ENCODE measurements at regions not wholly inside any gene's neighbourhood (a gene's known extent, or its start where the extent isn't known, plus 50 kb on each side); places are given as distances from the start of the nearest gene placed in this dataset.
"Not testable (repeated sequence)": the region's sequence is repeated elsewhere in the genome, so short reads cannot be mapped to it uniquely, and the experiment has no call there.

DNA sequence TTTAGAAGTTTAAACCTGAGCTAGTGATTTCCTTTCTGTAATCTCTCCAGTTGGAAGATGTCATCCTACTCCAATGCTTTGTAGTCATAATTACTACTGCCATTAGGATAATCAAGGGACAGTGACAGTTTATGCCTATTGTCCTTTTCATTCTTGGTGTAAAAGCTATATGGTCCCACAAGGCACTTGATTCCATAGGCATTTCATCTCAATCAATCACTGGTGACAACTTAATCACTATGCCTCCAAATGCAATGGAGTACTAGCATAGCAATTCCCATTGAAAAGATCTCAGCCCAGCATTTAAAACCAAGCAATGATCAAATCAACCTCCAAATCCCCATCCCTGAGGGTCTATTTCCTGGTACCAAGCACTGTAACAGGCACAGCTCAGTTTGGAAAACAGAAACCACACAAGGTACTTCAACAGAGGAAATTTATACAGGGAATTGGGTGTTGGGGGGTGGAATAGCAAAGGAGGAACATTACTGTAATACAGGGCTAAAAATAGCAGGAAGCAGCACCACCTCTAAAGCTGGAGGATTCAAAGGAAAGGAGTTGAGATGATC lies 51.0 kb downstream of the FHIP2A start:
- no peak for DNase-seq

DNA sequence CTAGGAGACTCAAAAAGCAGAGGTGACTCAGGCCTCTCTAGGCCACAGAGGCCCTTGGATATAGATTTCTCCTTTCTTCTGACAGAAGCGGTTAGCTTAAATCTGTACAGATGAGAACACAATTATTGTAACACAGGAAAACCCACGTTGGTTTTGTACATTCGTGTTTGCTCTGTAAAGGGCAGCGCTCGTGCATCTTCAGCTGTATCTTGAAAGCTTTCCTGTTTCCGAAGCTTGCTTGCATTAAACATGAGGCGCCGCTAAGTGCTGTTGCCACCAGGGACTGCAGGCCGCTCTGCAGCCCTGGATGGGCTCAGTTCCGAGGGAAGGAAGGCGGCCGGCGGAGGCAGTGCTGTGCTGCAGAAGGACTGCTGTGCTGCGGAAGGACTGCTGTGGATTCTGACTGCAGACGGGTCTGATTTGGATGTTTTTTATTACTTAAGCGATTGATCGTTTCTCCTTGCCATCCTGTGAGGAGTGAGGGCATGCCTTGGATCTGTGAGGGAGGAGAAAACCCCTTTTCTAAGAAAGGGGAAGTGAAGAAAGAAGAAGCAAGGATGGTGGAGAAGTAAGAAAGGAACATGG lies 53.3 kb downstream of the FHIP2A start:
- peak; percentile 68 for DNase-seq

DNA sequence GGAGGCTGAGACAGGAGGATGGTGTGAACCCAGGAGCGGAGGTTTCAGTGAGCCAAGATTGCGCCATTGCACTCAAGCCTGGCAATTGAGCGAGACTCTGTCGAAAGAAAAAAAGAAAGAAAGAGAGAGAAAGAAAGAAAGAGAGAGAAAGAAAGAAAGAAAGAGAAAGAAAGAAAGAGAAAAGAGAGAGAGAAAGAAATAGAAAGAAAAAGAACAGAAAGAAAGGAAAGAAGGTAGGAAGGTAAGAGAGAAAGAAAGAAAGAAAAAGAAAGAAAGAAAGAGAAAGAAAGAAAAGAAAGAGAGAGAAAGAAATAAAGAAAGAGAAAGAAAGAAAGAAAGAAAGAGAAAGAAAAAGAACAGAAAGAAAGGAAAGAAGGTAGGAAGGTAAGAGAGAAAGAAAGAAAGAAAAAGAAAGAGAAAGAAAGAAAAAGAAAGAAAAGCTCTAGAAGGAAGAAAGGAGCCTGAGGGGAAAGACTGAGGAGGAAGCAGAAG lies 54.1 kb downstream of the FHIP2A start:
- DNase-seq: not testable (repeated sequence)

DNA sequence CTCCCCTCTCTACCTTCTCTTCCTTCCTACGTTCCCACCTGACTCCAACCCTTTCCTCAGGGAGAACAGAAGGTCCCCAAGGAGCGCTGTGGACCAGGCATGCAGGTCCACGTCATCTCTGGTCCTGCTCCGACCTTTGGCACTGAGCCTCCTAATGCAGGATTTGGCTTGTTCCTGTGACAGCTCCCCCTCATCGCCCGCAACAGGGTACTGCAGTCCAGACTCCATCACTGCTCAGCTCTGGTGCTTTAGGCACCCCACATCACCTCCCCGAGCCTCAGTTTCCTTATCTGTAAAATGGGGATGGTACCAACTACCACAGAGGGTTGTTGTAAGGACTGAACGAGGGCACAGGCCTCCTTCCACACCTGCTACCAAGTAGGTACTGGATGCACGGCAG lies 54.6 kb downstream of the FHIP2A start:
- DNase-seq: no peak

DNA sequence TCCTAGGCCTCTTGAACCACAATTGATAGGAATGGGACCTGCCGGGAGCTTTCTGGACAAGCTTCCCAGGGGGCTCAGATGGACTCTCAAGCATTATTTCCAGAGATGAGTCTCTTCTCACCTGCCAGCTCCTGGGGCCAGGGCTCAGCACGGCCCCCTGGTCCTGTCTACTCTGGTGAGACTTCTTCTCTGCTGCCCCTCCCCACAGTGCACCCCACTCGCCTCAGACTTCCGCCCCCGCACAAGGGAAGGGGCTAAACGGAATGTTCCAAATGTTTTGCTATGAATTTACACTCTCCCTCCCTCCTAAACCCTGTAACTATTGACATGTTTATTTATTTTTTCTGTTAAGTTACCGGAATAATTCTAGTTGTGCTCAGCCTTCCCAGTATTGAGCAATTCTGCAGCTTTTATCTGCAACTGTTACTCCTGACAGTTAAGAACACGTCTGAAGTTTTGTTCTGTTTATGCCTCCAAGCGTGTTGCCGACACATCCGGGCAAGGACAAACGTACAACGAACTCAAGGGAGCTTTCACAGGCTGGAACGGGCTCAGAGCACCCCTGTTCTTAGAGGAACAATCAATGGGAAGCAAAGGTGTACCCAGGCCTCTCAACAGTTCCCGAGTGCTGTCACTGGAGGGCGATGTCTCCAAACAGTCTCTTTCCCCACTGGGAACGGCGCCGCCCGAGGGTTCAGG lies 55.2 kb downstream of the FHIP2A start:
- peak; percentile 72 for DNase-seq

DNA sequence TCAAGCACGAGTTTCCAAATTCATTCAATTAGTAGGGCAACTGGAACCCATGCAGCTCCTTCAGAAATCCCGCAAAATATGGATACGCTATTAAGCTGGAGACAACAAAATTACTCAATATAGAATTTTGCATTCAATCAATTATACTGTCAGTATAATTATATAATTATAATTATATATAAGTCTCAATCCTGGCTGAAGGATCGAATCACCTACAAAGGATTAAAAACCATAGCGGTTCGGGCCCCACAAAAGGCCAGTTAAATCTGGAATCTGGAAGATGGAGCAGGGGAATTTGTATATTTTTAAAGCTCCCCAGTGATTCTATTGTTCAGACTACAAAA lies 55.7 kb downstream of the FHIP2A start:
- DNase-seq: no peak

DNA sequence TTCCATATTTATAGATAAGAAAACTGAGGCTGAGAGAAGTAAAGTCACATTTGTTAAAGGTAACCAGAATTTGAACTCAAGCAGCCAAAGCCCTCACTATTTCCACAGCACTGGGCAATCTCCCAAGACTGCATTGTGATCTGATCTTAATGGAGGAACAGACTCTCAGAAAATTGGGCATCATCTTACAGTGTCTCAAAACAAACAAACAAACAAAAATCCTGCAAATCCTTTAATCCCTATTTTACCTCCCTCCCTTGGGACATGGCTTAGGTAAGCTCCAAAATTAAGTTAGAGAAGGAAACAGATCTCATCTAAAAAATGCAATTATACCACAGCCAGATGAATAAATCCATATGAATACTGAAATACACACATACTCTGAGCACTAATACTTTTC lies 57.5 kb downstream of the FHIP2A start:
- DNase-seq: peak; percentile 40

DNA sequence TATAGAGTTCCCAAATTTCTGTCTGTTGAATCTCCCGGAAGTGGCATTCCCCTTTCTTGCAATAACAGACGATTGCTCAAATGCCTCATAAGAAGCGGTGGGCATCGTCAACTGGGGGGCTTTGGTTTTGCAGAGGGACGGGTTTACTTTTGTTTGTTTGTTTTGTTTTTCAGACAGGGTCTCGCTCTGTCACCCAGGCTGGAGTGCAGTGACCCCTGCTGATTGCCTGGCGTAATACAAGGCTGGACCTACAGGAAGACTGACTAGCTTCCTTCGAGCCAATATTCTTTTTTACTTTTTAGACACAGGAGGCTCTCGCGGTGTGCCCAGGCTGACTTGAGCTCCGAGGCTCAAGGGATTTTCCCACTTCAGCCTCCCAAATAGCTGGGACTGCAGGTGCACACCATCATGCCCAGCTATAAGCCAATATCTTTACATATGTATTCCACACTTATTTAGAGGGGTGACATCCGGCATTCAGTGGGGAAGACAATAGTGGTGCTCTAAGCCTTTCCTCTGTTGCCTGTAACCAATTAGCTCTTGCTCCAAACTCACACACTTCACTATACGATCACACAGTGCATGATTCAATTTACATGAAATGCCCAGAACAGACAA lies 58.1 kb downstream of the FHIP2A start:
- DNase-seq: peak; percentile 51

DNA sequence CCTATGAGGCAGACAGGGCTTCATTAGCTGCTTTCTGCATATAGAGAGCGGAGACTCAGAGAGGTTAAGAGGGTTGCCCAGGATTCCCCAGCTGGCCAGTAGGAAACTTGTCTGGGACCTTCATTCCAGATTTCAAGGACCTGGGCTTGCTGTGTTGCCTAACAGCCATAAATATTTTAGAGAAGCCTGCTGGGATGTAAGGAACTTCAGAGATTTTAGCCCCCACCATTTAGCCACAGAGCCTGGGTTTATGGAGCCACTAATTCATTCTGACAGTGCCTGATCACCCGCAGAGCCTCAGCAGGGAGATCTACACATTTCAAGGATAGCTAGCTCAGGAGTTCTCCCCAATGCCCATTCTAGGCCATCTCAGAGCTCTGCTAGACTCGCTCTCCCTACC lies 56.6 kb upstream of the TRUB1 start:
- no peak for DNase-seq

DNA sequence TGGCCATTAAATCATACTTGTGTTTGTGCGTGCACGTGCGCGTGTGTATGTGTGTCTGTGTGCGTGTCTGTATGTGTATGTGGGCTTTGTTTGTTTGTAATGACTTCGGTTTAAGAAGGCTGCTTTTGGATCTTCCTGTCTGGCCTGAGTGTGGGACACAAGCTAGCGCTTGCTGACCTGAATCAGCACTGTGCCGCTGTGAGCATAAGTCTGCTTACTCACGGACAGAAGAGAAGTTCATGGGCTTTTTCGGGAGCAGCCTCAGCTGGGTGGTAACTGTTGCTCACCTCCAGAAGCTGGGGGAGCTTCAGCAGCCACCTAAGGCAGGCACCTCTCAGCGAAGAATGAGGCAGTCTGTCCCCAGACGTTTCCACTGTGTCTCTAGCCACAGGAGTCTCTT lies 56.1 kb upstream of the TRUB1 start:
- DNase-seq: no peak

DNA sequence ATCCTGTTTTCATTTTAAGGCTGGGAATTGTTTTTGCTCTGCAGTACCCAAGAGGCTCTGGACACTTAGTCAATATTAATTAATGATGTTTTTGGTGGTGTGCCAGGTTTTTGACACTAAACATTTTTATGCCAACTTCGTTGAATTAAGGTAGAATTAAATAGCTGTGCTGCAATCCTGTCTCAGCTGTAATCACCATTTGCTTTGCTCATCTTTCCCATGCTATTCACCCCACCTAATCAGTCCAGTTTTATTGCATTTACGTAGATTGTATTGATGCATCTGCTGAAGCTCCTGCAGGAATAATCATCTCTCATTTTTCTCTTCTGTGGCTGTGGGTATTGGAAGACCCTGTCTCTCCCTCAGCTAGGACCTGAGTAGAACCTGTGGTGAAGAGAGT lies 52.6 kb upstream of the TRUB1 start:
- DNase-seq: no peak

Data from femur (tissue), 1 donor.